ENCODE measurements at regions not wholly inside any gene's neighbourhood (a gene's known extent, or its start where the extent isn't known, plus 50 kb on each side); places are given as distances from the start of the nearest gene placed in this dataset.

- Mint-ChIP-seq H3K27me3 (ENCODE audit: low read depth) (no peaks in the 10 kb centered on the region), H3K36me3 (ENCODE audit: low read depth) (peaks cover 2% of the 10 kb centered on the region), H3K4me1 (ENCODE audit: low read depth) (no peaks in the 10 kb centered on the region), H3K27ac (ENCODE audit: unreplicated experiment) (no peak overlapping the region), H3K4me3 (ENCODE audit: unreplicated experiment) (no peak overlapping the region), H3K9me3 (ENCODE audit: low read depth) (peaks cover 3% of the 10 kb centered on the region)
- DNase-seq (ENCODE audit: low spot score): no peak
- no peak for TF ChIP-seq CTCF (IDR thresholded peaks at IDR 0.05)
These were observed 515.1 kb downstream of the TLE4 start for GRCh38 chr9:80086822-80087345.

- Mint-ChIP-seq H3K4me1 (ENCODE audit: low read depth) (no peaks in the 10 kb centered on the region), H3K27me3 (ENCODE audit: low read depth) (no peaks in the 10 kb centered on the region), H3K36me3 (ENCODE audit: low read depth) (peaks cover 2% of the 10 kb centered on the region), H3K4me3 (ENCODE audit: unreplicated experiment) (no peak overlapping the region), H3K9me3 (ENCODE audit: low read depth) (peaks cover 3% of the 10 kb centered on the region), H3K27ac (ENCODE audit: unreplicated experiment) (no peak overlapping the region)
- no peak for TF ChIP-seq CTCF (IDR thresholded peaks at IDR 0.05)
- DNase-seq (ENCODE audit: low spot score): no peak
These were observed 514.6 kb downstream of the TLE4 start for GRCh38 chr9:80086386-80086785.

GRCh38 chr9:80085668-80086067 is 513.9 kb downstream of the TLE4 start:
- Mint-ChIP-seq H3K4me1 (ENCODE audit: low read depth) (no peaks in the 10 kb centered on the region), H3K27ac (ENCODE audit: unreplicated experiment) (no peak overlapping the region), H3K4me3 (ENCODE audit: unreplicated experiment) (no peak overlapping the region), H3K27me3 (ENCODE audit: low read depth) (no peaks in the 10 kb centered on the region), H3K36me3 (ENCODE audit: low read depth) (peaks cover 2% of the 10 kb centered on the region), H3K9me3 (ENCODE audit: low read depth) (peaks cover 8% of the 10 kb centered on the region)
- no peak for DNase-seq (ENCODE audit: low spot score)
- no peak for TF ChIP-seq CTCF (IDR thresholded peaks at IDR 0.05)

GRCh38 chr9:80082213-80082612 is 510.4 kb downstream of the TLE4 start:
- DNase-seq (ENCODE audit: low spot score): no peak
- peaks cover 2% of the 10 kb centered on the region for H3K36me3 Mint-ChIP-seq (ENCODE audit: low read depth)
- no peak overlapping the region for H3K4me3 Mint-ChIP-seq (ENCODE audit: unreplicated experiment)
- peaks cover 8% of the 10 kb centered on the region for H3K9me3 Mint-ChIP-seq (ENCODE audit: low read depth)
- no peak overlapping the region for H3K27ac Mint-ChIP-seq (ENCODE audit: unreplicated experiment)
- no peaks in the 10 kb centered on the region for H3K4me1 Mint-ChIP-seq (ENCODE audit: low read depth)
- H3K27me3 Mint-ChIP-seq (ENCODE audit: low read depth): no peaks in the 10 kb centered on the region
- no peak for TF ChIP-seq CTCF (IDR thresholded peaks at IDR 0.05)

GRCh38 chr9:80078826-80079225 is 507.1 kb downstream of the TLE4 start:
- no peak overlapping the region for H3K27ac Mint-ChIP-seq (ENCODE audit: unreplicated experiment)
- H3K4me1 Mint-ChIP-seq (ENCODE audit: low read depth): peaks cover 9% of the 10 kb centered on the region
- no peak for TF ChIP-seq CTCF (IDR thresholded peaks at IDR 0.05)
- peaks cover 8% of the 10 kb centered on the region for H3K9me3 Mint-ChIP-seq (ENCODE audit: low read depth)
- peaks cover 2% of the 10 kb centered on the region for H3K36me3 Mint-ChIP-seq (ENCODE audit: low read depth)
- DNase-seq (ENCODE audit: low spot score): no peak
- H3K4me3 Mint-ChIP-seq (ENCODE audit: unreplicated experiment): no peak overlapping the region
- no peaks in the 10 kb centered on the region for H3K27me3 Mint-ChIP-seq (ENCODE audit: low read depth)

Measured in chondrocyte (in vitro differentiated cells).